GM21447 (cell line): ENCODE measurements at regions not wholly inside any gene's neighbourhood (a gene's known extent, or its start where the extent isn't known, plus 50 kb on each side); places are given as distances from the start of the nearest gene placed in this dataset.

Experiments
- ATAC-seq: cut with Tn5 transposase; IDR thresholded peaks from one replicate; pipeline ENCODE4 v1.9.1; 2021; ENCODE audit not compliant: unreplicated experiment

GRCh38 chr10:128221117-128221516 lies 94.9 kb upstream of the MKI67 start:
- ATAC-seq, result no peak

GRCh38 chr10:128221807-128222206 lies 95.6 kb upstream of the MKI67 start:
- ATAC-seq, result no peak

GRCh38 chr10:128222332-128222849 lies 96.2 kb upstream of the MKI67 start:
- ATAC-seq, result no peak

GRCh38 chr10:128230401-128230800 lies 104.2 kb upstream of the MKI67 start:
- ATAC-seq, result no peak

- no peak for ATAC-seq
Observed at GRCh38 chr10:128233422-128233821, 107.2 kb upstream of the MKI67 start.

- ATAC-seq, result no peak
Observed at GRCh38 chr10:128237710-128238109, 111.5 kb upstream of the MKI67 start.

- no peak for ATAC-seq
Observed at GRCh38 chr10:128241023-128241422, 114.8 kb upstream of the MKI67 start.

- ATAC-seq, result no peak
Observed at GRCh38 chr10:128242641-128243040, 116.4 kb upstream of the MKI67 start.

GRCh38 chr10:128245026-128245425 lies 118.8 kb upstream of the MKI67 start:
- ATAC-seq, result no peak

- ATAC-seq, result no peak
Observed at GRCh38 chr10:128247576-128247975, 121.4 kb upstream of the MKI67 start.

- no peak for ATAC-seq
Observed at GRCh38 chr10:128254476-128254875, 128.3 kb upstream of the MKI67 start.

- no peak for ATAC-seq
Observed at GRCh38 chr10:128257428-128257827, 131.2 kb upstream of the MKI67 start.

GRCh38 chr10:128258421-128258976 lies 132.3 kb upstream of the MKI67 start:
- no peak for ATAC-seq

GRCh38 chr10:128263891-128264688 lies 137.9 kb upstream of the MKI67 start:
- ATAC-seq, result peak; percentile 60

- ATAC-seq, result no peak
Observed at GRCh38 chr10:128265596-128265995, 139.4 kb upstream of the MKI67 start.

GRCh38 chr10:128267581-128267980 lies 141.4 kb upstream of the MKI67 start:
- no peak for ATAC-seq

GRCh38 chr10:128268015-128268722 lies 141.9 kb upstream of the MKI67 start:
- no peak for ATAC-seq

- no peak for ATAC-seq
Observed at GRCh38 chr10:128274938-128275337, 148.7 kb upstream of the MKI67 start.

- ATAC-seq, result no peak
Observed at GRCh38 chr10:128275388-128276177, 149.4 kb upstream of the MKI67 start.

GRCh38 chr10:128277267-128277840 lies 151.1 kb upstream of the MKI67 start:
- no peak for ATAC-seq

GRCh38 chr10:128278362-128278761 lies 152.1 kb upstream of the MKI67 start:
- no peak for ATAC-seq
